IMR-90 (cell line): ENCODE measurements at regions not wholly inside any gene's neighbourhood (a gene's known extent, or its start where the extent isn't known, plus 50 kb on each side); places are given as distances from the start of the nearest gene placed in this dataset.

Experiments used
- ATAC-seq: fragments of 200-7000 bp; cut with Tn5 transposase; 2 replicates; pipeline ENCODE4 v1.9.1; 2020; ENCODE audit warnings: low read depth, mild to moderate bottlenecking, moderate library complexity
- BruUV-seq: library from RNA; stranded (reverse); fragments of 400-500 nt; replicated peaks from 2 replicates; lab custom pipeline; 2021; lab: Mats Ljungman, UMichigan
- CTCF ChIA-PET: fragments of 300-600 bp; formaldehyde crosslinking; extraction: SDS; loops from one replicate; lab custom pipeline; 2021; ENCODE audit warnings: antibody characterized with exemption; lab: Yijun Ruan, JAX
- POLR2A ChIA-PET: fragments of 300-600 bp; sonication (Branson Sonifier 250); formaldehyde crosslinking; loops from one replicate; lab custom pipeline; 2022; ENCODE audit warnings: antibody characterized with exemption; ENCODE audit not compliant: unreplicated experiment; lab: Charles Lee
- DNase-seq: peaks from one replicate; pipeline ENCODE4 v3.0.0; 2013
- H2AFZ ChIP-seq: replicated peaks from 2 replicates; pipeline ENCODE3; 2013; ENCODE audit warnings: low read length, mild to moderate bottlenecking; ENCODE audit not compliant: poor library complexity
- H2AK5ac ChIP-seq: 2 replicates; pipeline ENCODE4 v1.6.1; 2013; ENCODE audit warnings: low read depth, low read length, inconsistent platforms
- H2AK9ac ChIP-seq: replicated peaks from 2 replicates; pipeline ENCODE3; 2013; ENCODE audit warnings: mild to moderate bottlenecking, low read depth, low read length, moderate library complexity; ENCODE audit not compliant: poor library complexity
- H2BK120ac ChIP-seq: 2 replicates; pipeline ENCODE4 v1.6.1; 2013; ENCODE audit warnings: low read depth, low read length, inconsistent platforms
- H2BK15ac ChIP-seq: 3 replicates; pipeline ENCODE4 v1.6.1; 2013; ENCODE audit warnings: low read depth, low read length, inconsistent platforms
- H2BK20ac ChIP-seq: 2 replicates; pipeline ENCODE4 v1.6.1; 2013; ENCODE audit warnings: low read depth, mild to moderate bottlenecking, inconsistent platforms, low read length, moderate library complexity
- H2BK5ac ChIP-seq: 2 replicates; pipeline ENCODE4 v1.6.1; 2013; ENCODE audit warnings: mild to moderate bottlenecking, low read depth, low read length, inconsistent platforms; ENCODE audit not compliant: poor library complexity, severe bottlenecking
- H3K14ac ChIP-seq: replicated peaks from 2 replicates; pipeline ENCODE4 v1.6.1; 2013; ENCODE audit warnings: low read depth, low read length, inconsistent platforms
- H3K18ac ChIP-seq: 2 replicates; pipeline ENCODE4 v1.6.1; 2013; ENCODE audit warnings: low read depth, low read length, control low read depth
- H3K23ac ChIP-seq: 2 replicates; pipeline ENCODE4 v1.6.1; 2013; ENCODE audit warnings: low read depth, low read length, inconsistent platforms
- H3K27ac ChIP-seq: 2 replicates; pipeline ENCODE4 v1.5.1; 2013; ENCODE audit warnings: mild to moderate bottlenecking, control low read depth, low read length; ENCODE audit not compliant: insufficient read depth
- H3K27me3 ChIP-seq: 2 replicates; pipeline ENCODE4 v1.6.1; 2013; ENCODE audit warnings: low read length; ENCODE audit not compliant: control insufficient read depth, insufficient read depth
- H3K36me3 ChIP-seq: 2 replicates; pipeline ENCODE4 v1.6.1; 2013; ENCODE audit warnings: low read length, mixed read lengths; ENCODE audit not compliant: control insufficient read depth, insufficient read depth
- H3K4ac ChIP-seq: 2 replicates; pipeline ENCODE4 v1.6.1; 2013; ENCODE audit warnings: low read depth, low read length, inconsistent platforms
- H3K4me1 ChIP-seq: 2 replicates; pipeline ENCODE4 v1.6.1; 2013; ENCODE audit warnings: low read length, mixed read lengths; ENCODE audit not compliant: control insufficient read depth, insufficient read depth
- H3K4me2 ChIP-seq: 2 replicates; pipeline ENCODE4 v1.6.1; 2013; ENCODE audit warnings: low read depth, mild to moderate bottlenecking, control low read depth, low read length, moderate library complexity
- H3K4me3 ChIP-seq: 2 replicates; pipeline ENCODE4 v1.5.1; 2013; ENCODE audit warnings: low read depth, mild to moderate bottlenecking, control low read depth, low read length, moderate library complexity; ENCODE audit not compliant: insufficient read depth
- H3K56ac ChIP-seq: 2 replicates; pipeline ENCODE4 v1.6.1; 2013; ENCODE audit warnings: low read length, inconsistent platforms; ENCODE audit not compliant: insufficient read depth; ENCODE audit errors: extremely low read depth
- H3K79me1 ChIP-seq, 2 experiments: 2 replicates each; pipeline ENCODE4 v1.6.1; 2013; ENCODE audit warnings: low read length in 2 of 2, inconsistent platforms in 1 of 2, low read depth in 1 of 2
- H3K9ac ChIP-seq: 2 replicates; pipeline ENCODE4 v1.6.1; 2013; ENCODE audit warnings: low read depth, low read length, control low read depth
- H3K9me1 ChIP-seq: 2 replicates; pipeline ENCODE4 v1.6.1; 2013; ENCODE audit warnings: low read length, inconsistent platforms; ENCODE audit not compliant: insufficient read depth
- H3K9me3 ChIP-seq: 2 replicates; pipeline ENCODE4 v1.6.1; 2013; ENCODE audit warnings: low read length; ENCODE audit not compliant: control insufficient read depth, insufficient read depth
- H4K20me1 ChIP-seq: 2 replicates; pipeline ENCODE4 v1.6.1; 2013; ENCODE audit warnings: low read length, inconsistent platforms; ENCODE audit not compliant: insufficient read depth
- H4K5ac ChIP-seq: 2 replicates; pipeline ENCODE4 v1.6.1; 2013; ENCODE audit warnings: mild to moderate bottlenecking, low read depth, low read length, control low read depth
- H4K8ac ChIP-seq, 2 experiments: 2 replicates each; pipeline ENCODE4 v1.6.1; 2013; ENCODE audit warnings: low read depth in 2 of 2, low read length in 2 of 2, control low read depth in 1 of 2, inconsistent platforms in 1 of 2
- H4K91ac ChIP-seq: 2 replicates; pipeline ENCODE4 v1.6.1; 2013; ENCODE audit warnings: low read depth, low read length, inconsistent platforms; ENCODE audit not compliant: insufficient read depth
- BHLHE40 ChIP-seq: fragments of 150-350 bp; IDR thresholded peaks from 2 replicates; pipeline ENCODE4 v1.6.1; 2016; ENCODE audit warnings: mild to moderate bottlenecking, low read depth, low read length
- CEBPB ChIP-seq: IDR thresholded peaks from 2 replicates; pipeline ENCODE4 v1.6.1; 2012; ENCODE audit warnings: low read depth, low read length, improper control_type of control experiment
- CHD1 ChIP-seq: IDR thresholded peaks from 2 replicates; pipeline ENCODE4 v1.6.1; 2012; ENCODE audit warnings: low read depth, low read length, improper control_type of control experiment
- CTCF ChIP-seq: conservative IDR thresholded peaks from 2 replicates; pipeline ENCODE4 v1.5.1; 2012; ENCODE audit warnings: mild to moderate bottlenecking, low read depth, low read length, improper control_type of control experiment
- ELK1 ChIP-seq: fragments of 150-350 bp; IDR thresholded peaks from 2 replicates; pipeline ENCODE4 v1.6.1; 2016; ENCODE audit warnings: low read depth, mild to moderate bottlenecking, low read length, moderate library complexity, borderline replicate concordance
- FOS ChIP-seq: fragments of 150-350 bp; IDR thresholded peaks from 2 replicates; pipeline ENCODE4 v1.6.1; 2016; ENCODE audit warnings: low read depth, low read length
- MAFK ChIP-seq: IDR thresholded peaks from 2 replicates; pipeline ENCODE4 v1.6.1; 2012; ENCODE audit warnings: low read depth, low read length, improper control_type of control experiment
- MAZ ChIP-seq: IDR thresholded peaks from 2 replicates; pipeline ENCODE4 v1.6.1; 2012; ENCODE audit warnings: low read depth, mild to moderate bottlenecking, low read length, improper control_type of control experiment, moderate library complexity, borderline replicate concordance
- MXI1 ChIP-seq: IDR thresholded peaks from 2 replicates; pipeline ENCODE4 v1.6.1; 2012; ENCODE audit warnings: low read depth, mild to moderate bottlenecking, low read length, moderate library complexity, borderline replicate concordance
- NFE2L2 ChIP-seq: fragments of 150-350 bp; IDR thresholded peaks from 2 replicates; pipeline ENCODE4 v1.6.1; 2016; ENCODE audit warnings: low read depth, mild to moderate bottlenecking, low read length
- POLR2A ChIP-seq: IDR thresholded peaks from 2 replicates; pipeline ENCODE4 v1.6.1; 2012; ENCODE audit warnings: mild to moderate bottlenecking, low read depth, low read length
- RAD21 ChIP-seq: IDR thresholded peaks from 2 replicates; pipeline ENCODE4 v1.6.1; 2012; ENCODE audit warnings: low read length, improper control_type of control experiment
- RCOR1 ChIP-seq: IDR thresholded peaks from 2 replicates; pipeline ENCODE4 v1.6.1; 2012; ENCODE audit warnings: mild to moderate bottlenecking, low read length, improper control_type of control experiment; ENCODE audit not compliant: insufficient replicate concordance
- RFX5 ChIP-seq: IDR thresholded peaks from 2 replicates; pipeline ENCODE4 v1.8.0; 2012; ENCODE audit warnings: low read depth, mild to moderate bottlenecking, low read length, moderate library complexity
- SMC3 ChIP-seq: fragments of 150-350 bp; IDR thresholded peaks from 2 replicates; pipeline ENCODE4 v1.6.1; 2016; ENCODE audit warnings: low read depth, mild to moderate bottlenecking, antibody characterized with exemption, low read length, moderate library complexity
- WGBS, 2 experiments: methylation state at CpG; one replicate each; pipeline versions ENCODE4 v1.1.5 to v1.1.7; 2013; ENCODE audit warnings: missing lambda C conversion rate in 2 of 2; ENCODE audit not compliant: insufficient read length in 1 of 2; ENCODE audit errors: extremely low coverage in 2 of 2; 5-methylcytosine and 5-hydroxymethylcytosine counted together
- dilution Hi-C: fragments of 300-500 bp; cut with HindIII; formaldehyde crosslinking; loops from one replicate; pipeline ENCODE4 v1.14.3; 2018; ENCODE audit warnings: low sequenced_read_pairs; ENCODE audit not compliant: unreplicated experiment
- in situ Hi-C: fragments of 300-500 bp; cut with MboI; formaldehyde crosslinking; loops from 3 replicates; pipeline ENCODE4 v1.14.3; 2019; ENCODE audit warnings: low sequenced_read_pairs, inconsistent platforms, mixed read lengths
- intact Hi-C: fragments of 100-400 bp; cut with micrococcal nuclease; formaldehyde crosslinking; loops from 2 replicates; pipeline ENCODE4 v1.10.0; 2022

GRCh38 chr13:59374691-59375090 lies 789.0 kb downstream of the DIAPH3 start:
- Histone ChIP-seq H2AFZ (no peak overlapping the region), H3K36me3 (no peaks in the 10 kb centered on the region), H3K27ac (no peak overlapping the region), H4K91ac (no peak overlapping the region), H3K9ac (no peak overlapping the region), H3K4ac (no peak overlapping the region), H3K9me3 (no peaks in the 10 kb centered on the region), H3K4me1 (no peaks in the 10 kb centered on the region), H4K20me1 (no peaks in the 10 kb centered on the region), H2BK120ac (no peak overlapping the region), H3K56ac (no peak overlapping the region), H4K5ac (no peak overlapping the region), H2BK5ac (no peak overlapping the region), H3K14ac (no peak overlapping the region), H2BK20ac (no peak overlapping the region), H2AK9ac (no peak overlapping the region), H3K79me1 (no peaks in the 10 kb centered on the region), H4K8ac (no peak overlapping the region), H2BK15ac (no peak overlapping the region), H3K9me1 (no peaks in the 10 kb centered on the region), H3K27me3 (no peaks in the 10 kb centered on the region; the same call in 1 of the 2 replicates), H3K18ac (no peak overlapping the region), H3K23ac (no peak overlapping the region), H3K4me2 (no peak overlapping the region), H2AK5ac (no peak overlapping the region), H3K4me3 (no peak overlapping the region)
- dilution Hi-C loops (no loop called here), intact Hi-C loops (no loop called here), in situ Hi-C loops (loop anchor here (25.0 kb wide), 2 partner anchors 863 to 963 kb away; no protein-coding TSS in a partner anchor)
- no CpG with 5 or more reads among the region's 3 CpGs for WGBS, 2 experiments
- no peak for ATAC-seq
- no peak for TF ChIP-seq MXI1
- TF ChIP-seq CEBPB = no peak
- no peak for TF ChIP-seq RCOR1
- no peak for TF ChIP-seq CTCF
- TF ChIP-seq MAFK = no peak
- no peak for TF ChIP-seq FOS
- TF ChIP-seq ELK1 = no peak
- TF ChIP-seq CHD1 = no peak
- no peak for TF ChIP-seq BHLHE40
- no peak for TF ChIP-seq POLR2A
- no peak for TF ChIP-seq RFX5
- TF ChIP-seq SMC3 = no peak
- no peak for TF ChIP-seq MAZ
- TF ChIP-seq RAD21 = no peak
- TF ChIP-seq NFE2L2 = no peak
- CTCF ChIA-PET = no interaction called here
- no TSS peak for BruUV-seq
- DNase-seq = no peak
- POLR2A ChIA-PET = no interaction called here
